Adrenal gland (tissue), 5 donors: ENCODE measurements at regions not wholly inside any gene's neighbourhood (a gene's known extent, or its start where the extent isn't known, plus 50 kb on each side); places are given as distances from the start of the nearest gene placed in this dataset.

Source experiments
- CTCF ChIP-seq, 6 experiments: fragments of 450-650 bp in 4 of 6; fragments of 200-600 bp in 2 of 6; sonication (generic) in 1 of 6; IDR thresholded peaks; 1 replicate in 5 of 6; 2 replicates in 1 of 6; pipeline versions ENCODE4 v1.5.1 to v1.8.0; 2016 to 2021; ENCODE audit warnings: antibody characterized with exemption in 6 of 6, mild to moderate bottlenecking in 2 of 6, moderate library complexity in 1 of 6
- POLR2A ChIP-seq, 2 donors: fragments of 450-650 bp; IDR thresholded peaks; one replicate each; pipeline ENCODE4 v1.6.1; 2017; ENCODE audit warnings: antibody characterized with exemption in 2 of 2, mild to moderate bottlenecking in 2 of 2, moderate library complexity in 1 of 2
- donor health status: DM: no; HTN: no; CAD: no.

- TF ChIP-seq POLR2A (IDR thresholded peaks at IDR 0.05) = no peak
- TF ChIP-seq CTCF (IDR thresholded peaks at IDR 0.05) = no peak
Observed at GRCh38 chr20:54320148-54320607, 112.3 kb downstream of the PFDN4 start.
